GM19238 (cell line): ENCODE measurements at regions not wholly inside any gene's neighbourhood (a gene's known extent, or its start where the extent isn't known, plus 50 kb on each side); places are given as distances from the start of the nearest gene placed in this dataset.

Experiments used
- DNase-seq: peaks from one replicate; pipeline ENCODE4 v3.0.0; 2011; ENCODE audit warnings: low spot score; ENCODE audit not compliant: insufficient read length

- no peak for DNase-seq
Measured at GRCh38 chr15:39172380-39173281, 408.2 kb upstream of the THBS1 start.

- DNase-seq: no peak
Measured at GRCh38 chr15:39173426-39173825, 407.5 kb upstream of the THBS1 start.

GRCh38 chr15:39174332-39174731, 406.5 kb upstream of the THBS1 start:
- DNase-seq: no peak

- no peak for DNase-seq
Measured at GRCh38 chr15:39176030-39176429, 404.8 kb upstream of the THBS1 start.

- no peak for DNase-seq
Measured at GRCh38 chr15:39177561-39177960, 403.3 kb upstream of the THBS1 start.

GRCh38 chr15:39180030-39180429, 400.8 kb upstream of the THBS1 start:
- DNase-seq: no peak

GRCh38 chr15:39180483-39180933, 400.4 kb upstream of the THBS1 start:
- DNase-seq: no peak

GRCh38 chr15:39181056-39181747, 399.7 kb upstream of the THBS1 start:
- DNase-seq: no peak

GRCh38 chr15:39181940-39182339, 398.9 kb upstream of the THBS1 start:
- DNase-seq: no peak

- no peak for DNase-seq
Measured at GRCh38 chr15:39183164-39183881, 397.6 kb upstream of the THBS1 start.

- no peak for DNase-seq
Measured at GRCh38 chr15:39184701-39185390, 396.0 kb upstream of the THBS1 start.

GRCh38 chr15:39188314-39188713, 392.6 kb upstream of the THBS1 start:
- DNase-seq: no peak

GRCh38 chr15:39188930-39189329, 391.9 kb upstream of the THBS1 start:
- no peak for DNase-seq

- DNase-seq: no peak
Measured at GRCh38 chr15:39191871-39192291, 389.0 kb upstream of the THBS1 start.

GRCh38 chr15:39192351-39192750, 388.5 kb upstream of the THBS1 start:
- DNase-seq: no peak

- no peak for DNase-seq
Measured at GRCh38 chr15:39192979-39193560, 387.8 kb upstream of the THBS1 start.

- DNase-seq: no peak
Measured at GRCh38 chr15:39193611-39194010, 387.3 kb upstream of the THBS1 start.

- DNase-seq: no peak
Measured at GRCh38 chr15:39194106-39194830, 386.6 kb upstream of the THBS1 start.

GRCh38 chr15:39195961-39196486, 384.9 kb upstream of the THBS1 start:
- DNase-seq: no peak
